ENCODE measurements at regions not wholly inside any gene's neighbourhood (a gene's known extent, or its start where the extent isn't known, plus 50 kb on each side); places are given as distances from the start of the nearest gene placed in this dataset.

GRCh38 chr6:9638861-9639260, 776.0 kb downstream of the TFAP2A start:
- ATAC-seq: no peak
- Mint-ChIP-seq H3K9me3 (peaks cover 10 to 26% of the 10 kb centered on the region in 2 donors), H3K36me3 (no peaks in the 10 kb centered on the region), H3K27ac (no peak overlapping the region)
- DNase-seq (ENCODE audit: low spot score in 2 of 2): no peak

GRCh38 chr6:9634776-9635175, 780.1 kb downstream of the TFAP2A start:
- Mint-ChIP-seq H3K9me3 (peaks cover 18 to 25% of the 10 kb centered on the region in 2 donors), H3K27ac (no peak overlapping the region), H3K36me3 (peaks cover 1 to 6% of the 10 kb centered on the region in 2 donors)
- ATAC-seq: no peak
- DNase-seq (ENCODE audit: low spot score in 2 of 2): no peak

GRCh38 chr6:9632026-9632425, 782.8 kb downstream of the TFAP2A start:
- Mint-ChIP-seq H3K27ac (no peak overlapping the region), H3K36me3 (peaks cover 5 to 9% of the 10 kb centered on the region in 2 donors), H3K9me3 (peaks cover 15 to 20% of the 10 kb centered on the region in 2 donors)
- DNase-seq (ENCODE audit: low spot score in 2 of 2) (no peak), ATAC-seq (no peak)

GRCh38 chr6:9628819-9629218, 786.1 kb downstream of the TFAP2A start:
- Mint-ChIP-seq H3K27ac (no peak overlapping the region), H3K9me3 (peaks cover 12 to 13% of the 10 kb centered on the region in 2 donors), H3K36me3 (peaks cover 5 to 9% of the 10 kb centered on the region in 2 donors)
- DNase-seq (ENCODE audit: low spot score in 2 of 2): no peak
- no peak for ATAC-seq

GRCh38 chr6:9627916-9628315, 787.0 kb downstream of the TFAP2A start:
- peaks cover 14 to 16% of the 10 kb centered on the region in 2 donors for H3K9me3 Mint-ChIP-seq
- ATAC-seq: no peak

GRCh38 chr6:9623985-9624384, 790.9 kb downstream of the TFAP2A start:
- ATAC-seq (no peak), DNase-seq (ENCODE audit: low spot score in 2 of 2) (no peak)
- H3K36me3 Mint-ChIP-seq: no peaks in the 10 kb centered on the region
- H3K27ac Mint-ChIP-seq: no peak overlapping the region
- H3K9me3 Mint-ChIP-seq: peaks cover 7 to 16% of the 10 kb centered on the region in 2 donors

More at GRCh38 chr6:9627916-9628315, 787.0 kb downstream of the TFAP2A start:
- Mint-ChIP-seq H3K27ac (no peak overlapping the region), H3K36me3 (peaks cover 5 to 9% of the 10 kb centered on the region in 2 donors)
- no peak for DNase-seq (ENCODE audit: low spot score in 2 of 2)

GRCh38 chr6:9623228-9623832, 791.5 kb downstream of the TFAP2A start:
- ATAC-seq (no peak), DNase-seq (ENCODE audit: low spot score in 2 of 2) (no peak)
- Mint-ChIP-seq H3K9me3 (peaks cover 3 to 13% of the 10 kb centered on the region in 2 donors), H3K27ac (no peak overlapping the region), H3K36me3 (no peaks in the 10 kb centered on the region)

- Mint-ChIP-seq H3K27ac (no peak overlapping the region), H3K9me3 (peaks cover 3 to 13% of the 10 kb centered on the region in 2 donors), H3K36me3 (no peaks in the 10 kb centered on the region)
- DNase-seq (ENCODE audit: low spot score in 2 of 2) (no peak), ATAC-seq (no peak)
These were observed 793.6 kb downstream of the TFAP2A start for GRCh38 chr6:9621276-9621675.

- Mint-ChIP-seq H3K9me3 (peaks cover 3 to 15% of the 10 kb centered on the region in 2 donors), H3K36me3 (no peaks in the 10 kb centered on the region), H3K27ac (no peak overlapping the region)
- no peak for ATAC-seq
- DNase-seq (ENCODE audit: low spot score in 2 of 2): no peak
These were observed 794.2 kb downstream of the TFAP2A start for GRCh38 chr6:9620687-9621086.

- ATAC-seq (no peak), DNase-seq (ENCODE audit: low spot score in 2 of 2) (no peak)
- H3K36me3 Mint-ChIP-seq: no peaks in the 10 kb centered on the region
- H3K9me3 Mint-ChIP-seq: peaks cover 3 to 17% of the 10 kb centered on the region in 2 donors
- H3K27ac Mint-ChIP-seq: no peak overlapping the region
These were observed 794.6 kb downstream of the TFAP2A start for GRCh38 chr6:9620263-9620662.

GRCh38 chr6:9614778-9615177, 800.1 kb downstream of the TFAP2A start:
- H3K27ac Mint-ChIP-seq: no peak overlapping the region
- DNase-seq (ENCODE audit: low spot score in 2 of 2): no peak
- no peak for ATAC-seq
- H3K36me3 Mint-ChIP-seq: no peaks in the 10 kb centered on the region
- H3K9me3 Mint-ChIP-seq: peaks cover 8 to 11% of the 10 kb centered on the region in 2 donors

GRCh38 chr6:9612489-9612888, 802.4 kb downstream of the TFAP2A start:
- Mint-ChIP-seq H3K27ac (no peak overlapping the region), H3K36me3 (no peaks in the 10 kb centered on the region), H3K9me3 (peaks cover 8 to 11% of the 10 kb centered on the region in 2 donors)
- DNase-seq (ENCODE audit: low spot score in 2 of 2): no peak
- ATAC-seq: no peak

- H3K9me3 Mint-ChIP-seq: peaks cover 8 to 10% of the 10 kb centered on the region in 2 donors
- no peak for ATAC-seq
These were observed 804.1 kb downstream of the TFAP2A start for GRCh38 chr6:9610620-9611415.

GRCh38 chr6:9606435-9607134, 808.3 kb downstream of the TFAP2A start:
- no peak for ATAC-seq
- no peaks in the 10 kb centered on the region for H3K36me3 Mint-ChIP-seq
- no peak overlapping the region for H3K27ac Mint-ChIP-seq
- H3K9me3 Mint-ChIP-seq: no peaks in the 10 kb centered on the region
- DNase-seq (ENCODE audit: low spot score in 2 of 2): no peak

More at GRCh38 chr6:9610620-9611415, 804.1 kb downstream of the TFAP2A start:
- no peaks in the 10 kb centered on the region for H3K36me3 Mint-ChIP-seq
- H3K27ac Mint-ChIP-seq: no peak overlapping the region
- no peak for DNase-seq (ENCODE audit: low spot score in 2 of 2)

- DNase-seq (ENCODE audit: low spot score in 2 of 2) (no peak), ATAC-seq (no peak)
- Mint-ChIP-seq H3K36me3 (no peaks in the 10 kb centered on the region), H3K27ac (no peak overlapping the region), H3K9me3 (peaks cover 8 to 11% of the 10 kb centered on the region in 2 donors)
These were observed 820.1 kb downstream of the TFAP2A start for GRCh38 chr6:9594746-9595145.

GRCh38 chr6:9593554-9593953, 821.3 kb downstream of the TFAP2A start:
- Mint-ChIP-seq H3K27ac (no peak overlapping the region), H3K9me3 (peaks cover 8 to 11% of the 10 kb centered on the region in 2 donors), H3K36me3 (no peaks in the 10 kb centered on the region)
- ATAC-seq: no peak
- no peak for DNase-seq (ENCODE audit: low spot score in 2 of 2)

- H3K9me3 Mint-ChIP-seq: peaks cover 4 to 15% of the 10 kb centered on the region in 2 donors
- ATAC-seq (no peak), DNase-seq (ENCODE audit: low spot score in 2 of 2) (no peak)
- H3K27ac Mint-ChIP-seq: no peak overlapping the region
- H3K36me3 Mint-ChIP-seq: no peaks in the 10 kb centered on the region
These were observed 831.0 kb downstream of the TFAP2A start for GRCh38 chr6:9583753-9584352.

Data from activated naive CD4-positive, alpha-beta T cell treated with anti-CD3 and anti-CD28 coated beads, Interleukin-2, amount 50 U/mL, for 72 hours (primary cell).